Loucy (cell line): ENCODE measurements at regions not wholly inside any gene's neighbourhood (a gene's known extent, or its start where the extent isn't known, plus 50 kb on each side); places are given as distances from the start of the nearest gene placed in this dataset.

Experiments used
- H2AFZ ChIP-seq: fragments of 200-600 bp; sonication (generic); 2 replicates; pipeline ENCODE4 v1.6.0; 2016; ENCODE audit warnings: antibody characterized with exemption, mild to moderate bottlenecking, low read length, moderate library complexity
- H3F3A ChIP-seq: fragments of 200-600 bp; 2 replicates; pipeline ENCODE4 v1.6.0; 2016; ENCODE audit warnings: antibody characterized with exemption, low read depth, mild to moderate bottlenecking
- H3K27me3 ChIP-seq: fragments of 200-600 bp; sonication (generic); 2 replicates; pipeline ENCODE4 v1.6.1; 2014; ENCODE audit warnings: low read length, mild to moderate bottlenecking; ENCODE audit not compliant: insufficient read depth, poor library complexity, severe bottlenecking
- H3K36me3 ChIP-seq: fragments of 200-600 bp; sonication (generic); 2 replicates; pipeline ENCODE4 v1.6.1; 2016; ENCODE audit warnings: low read length; ENCODE audit not compliant: insufficient read depth
- H3K4me1 ChIP-seq: fragments of 200-600 bp; sonication (generic); 2 replicates; pipeline ENCODE4 v1.5.1; 2014; ENCODE audit warnings: low read length, mild to moderate bottlenecking; ENCODE audit not compliant: insufficient read depth, poor library complexity, severe bottlenecking
- H3K4me2 ChIP-seq: fragments of 200-600 bp; sonication (generic); 2 replicates; pipeline ENCODE4 v1.6.0; 2014; ENCODE audit warnings: antibody characterized with exemption, low read length, low read depth, mild to moderate bottlenecking; ENCODE audit not compliant: poor library complexity, severe bottlenecking
- H3K4me3 ChIP-seq: fragments of 200-600 bp; sonication (generic); 2 replicates; pipeline ENCODE4 v1.5.1; 2014; ENCODE audit warnings: low read length, mild to moderate bottlenecking, mixed read lengths; ENCODE audit not compliant: poor library complexity, severe bottlenecking
- H3K79me2 ChIP-seq: fragments of 200-600 bp; sonication (generic); 2 replicates; pipeline ENCODE4 v1.6.1; 2014; ENCODE audit warnings: low read length; ENCODE audit not compliant: insufficient read depth
- H3K9ac ChIP-seq: fragments of 200-600 bp; sonication (generic); 2 replicates; pipeline ENCODE4 v1.6.0; 2014; ENCODE audit warnings: mild to moderate bottlenecking, low read depth, low read length, moderate library complexity; ENCODE audit not compliant: poor library complexity, severe bottlenecking
- H3K9me2 ChIP-seq: fragments of 200-600 bp; sonication (generic); replicated peaks from 2 replicates; pipeline ENCODE4 v1.6.1; 2016; ENCODE audit warnings: low read depth, low read length, mixed read lengths
- H3K9me3 ChIP-seq: fragments of 200-600 bp; sonication (generic); 2 replicates; pipeline ENCODE4 v1.6.1; 2014; ENCODE audit warnings: mild to moderate bottlenecking, antibody characterized with exemption, low read length, low read depth; ENCODE audit not compliant: insufficient read depth
- H4K20me1 ChIP-seq: fragments of 200-600 bp; sonication (generic); 2 replicates; pipeline ENCODE4 v1.6.0; 2014; ENCODE audit warnings: antibody characterized with exemption, low read length, mild to moderate bottlenecking; ENCODE audit not compliant: insufficient read depth, poor library complexity, severe bottlenecking
- EZH2phosphoT487 ChIP-seq: fragments of 200-600 bp; IDR thresholded peaks from 2 replicates; pipeline ENCODE4 v1.6.1; 2018; ENCODE audit warnings: antibody characterized with exemption, mild to moderate bottlenecking, moderate library complexity, borderline replicate concordance
- TF ChIP-seq, protein P1 (sequence below): fragments of 200-600 bp; sonication (generic); conservative IDR thresholded peaks from 2 replicates; pipeline ENCODE4 v1.5.1; 2014; ENCODE audit warnings: mild to moderate bottlenecking, antibody characterized with exemption, low read length

DNA sequence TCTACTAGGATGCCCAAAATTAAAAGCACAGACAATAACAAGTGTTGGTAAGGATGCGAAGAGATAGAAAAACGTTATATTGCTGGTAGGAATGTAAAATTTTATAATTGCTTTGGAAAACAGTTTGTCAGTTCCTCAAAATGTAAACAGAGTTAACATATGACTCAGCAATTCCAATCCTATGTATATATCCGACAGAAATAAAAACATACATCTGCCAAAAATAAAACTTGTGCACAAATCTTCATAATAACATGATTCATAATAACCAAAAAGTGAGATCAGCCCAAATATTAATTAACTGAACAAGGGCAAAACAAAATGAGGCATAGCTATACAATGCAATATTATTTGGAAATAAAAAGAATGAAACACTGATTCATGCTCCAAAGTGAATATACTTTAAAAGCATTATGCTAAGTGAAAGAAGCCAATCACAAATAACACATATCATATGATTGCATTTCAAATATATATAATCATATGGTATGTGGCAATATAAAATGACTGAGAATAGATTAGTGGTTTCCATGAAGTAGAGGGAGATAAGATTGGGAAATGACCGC is 609.3 kb downstream of the IGSF11 start:
- Histone ChIP-seq H3K36me3 (no peaks in the 10 kb centered on the region), H3K4me3 (no peak overlapping the region), H3K4me2 (no peak overlapping the region), H3F3A (no peaks in the 10 kb centered on the region), H3K9me3 (no peaks in the 10 kb centered on the region), H3K4me1 (no peaks in the 10 kb centered on the region), H3K9ac (no peak overlapping the region), H3K27me3 (no peaks in the 10 kb centered on the region), H3K79me2 (no peaks in the 10 kb centered on the region), H2AFZ (no peak overlapping the region), H3K9me2 (no peaks in the 10 kb centered on the region), H4K20me1 (no peaks in the 10 kb centered on the region)
- TF ChIP-seq EZH2phosphoT487, result no peak
- TF ChIP-seq, protein P1, sequence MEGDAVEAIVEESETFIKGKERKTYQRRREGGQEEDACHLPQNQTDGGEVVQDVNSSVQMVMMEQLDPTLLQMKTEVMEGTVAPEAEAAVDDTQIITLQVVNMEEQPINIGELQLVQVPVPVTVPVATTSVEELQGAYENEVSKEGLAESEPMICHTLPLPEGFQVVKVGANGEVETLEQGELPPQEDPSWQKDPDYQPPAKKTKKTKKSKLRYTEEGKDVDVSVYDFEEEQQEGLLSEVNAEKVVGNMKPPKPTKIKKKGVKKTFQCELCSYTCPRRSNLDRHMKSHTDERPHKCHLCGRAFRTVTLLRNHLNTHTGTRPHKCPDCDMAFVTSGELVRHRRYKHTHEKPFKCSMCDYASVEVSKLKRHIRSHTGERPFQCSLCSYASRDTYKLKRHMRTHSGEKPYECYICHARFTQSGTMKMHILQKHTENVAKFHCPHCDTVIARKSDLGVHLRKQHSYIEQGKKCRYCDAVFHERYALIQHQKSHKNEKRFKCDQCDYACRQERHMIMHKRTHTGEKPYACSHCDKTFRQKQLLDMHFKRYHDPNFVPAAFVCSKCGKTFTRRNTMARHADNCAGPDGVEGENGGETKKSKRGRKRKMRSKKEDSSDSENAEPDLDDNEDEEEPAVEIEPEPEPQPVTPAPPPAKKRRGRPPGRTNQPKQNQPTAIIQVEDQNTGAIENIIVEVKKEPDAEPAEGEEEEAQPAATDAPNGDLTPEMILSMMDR, result no peak

GRCh38 chr3:118433825-118434224 is 600.8 kb downstream of the IGSF11 start:
- no peaks in the 10 kb centered on the region for H4K20me1 ChIP-seq
- no peaks in the 10 kb centered on the region for H3K27me3 ChIP-seq
- H3K36me3 ChIP-seq, result no peaks in the 10 kb centered on the region
- no peak overlapping the region for H3K4me3 ChIP-seq
- no peaks in the 10 kb centered on the region for H3K79me2 ChIP-seq
- no peaks in the 10 kb centered on the region for H3K9me3 ChIP-seq
- H3K4me2 ChIP-seq, result no peak overlapping the region
- no peak overlapping the region for H3K9ac ChIP-seq
- H3K4me1 ChIP-seq, result no peaks in the 10 kb centered on the region
- H3F3A ChIP-seq, result no peaks in the 10 kb centered on the region
- no peak overlapping the region for H2AFZ ChIP-seq
- no peaks in the 10 kb centered on the region for H3K9me2 ChIP-seq
- TF ChIP-seq, protein P1, result no peak
- TF ChIP-seq EZH2phosphoT487, result no peak

GRCh38 chr3:118435851-118436350 is 598.7 kb downstream of the IGSF11 start:
- TF ChIP-seq EZH2phosphoT487, result no peak
- H3K36me3 ChIP-seq, result no peaks in the 10 kb centered on the region
- no peaks in the 10 kb centered on the region for H3K9me2 ChIP-seq
- H3F3A ChIP-seq, result no peaks in the 10 kb centered on the region
- H3K79me2 ChIP-seq, result no peaks in the 10 kb centered on the region
- H4K20me1 ChIP-seq, result no peaks in the 10 kb centered on the region
- H3K4me2 ChIP-seq, result no peak overlapping the region
- no peak overlapping the region for H3K4me3 ChIP-seq
- H3K27me3 ChIP-seq, result no peaks in the 10 kb centered on the region
- no peaks in the 10 kb centered on the region for H3K9me3 ChIP-seq
- H3K9ac ChIP-seq, result no peak overlapping the region
- no peaks in the 10 kb centered on the region for H3K4me1 ChIP-seq
- no peak overlapping the region for H2AFZ ChIP-seq

GRCh38 chr3:118436697-118437262 is 597.9 kb downstream of the IGSF11 start:
- TF ChIP-seq, protein P1, result no peak
- TF ChIP-seq EZH2phosphoT487, result no peak
- H3K4me2 ChIP-seq, result no peak overlapping the region
- no peaks in the 10 kb centered on the region for H4K20me1 ChIP-seq
- no peaks in the 10 kb centered on the region for H3K9me3 ChIP-seq
- H3K4me3 ChIP-seq, result no peak overlapping the region
- no peaks in the 10 kb centered on the region for H3K79me2 ChIP-seq
- H2AFZ ChIP-seq, result no peak overlapping the region
- no peaks in the 10 kb centered on the region for H3K4me1 ChIP-seq
- no peaks in the 10 kb centered on the region for H3F3A ChIP-seq
- no peaks in the 10 kb centered on the region for H3K36me3 ChIP-seq
- H3K27me3 ChIP-seq, result no peaks in the 10 kb centered on the region
- no peaks in the 10 kb centered on the region for H3K9me2 ChIP-seq
- no peak overlapping the region for H3K9ac ChIP-seq
